Mesodermal cell (in vitro differentiated cells): ENCODE measurements at regions not wholly inside any gene's neighbourhood (a gene's known extent, or its start where the extent isn't known, plus 50 kb on each side); places are given as distances from the start of the nearest gene placed in this dataset.

ENCODE experiments used
- H3K27ac ChIP-seq: 2 replicates; pipeline ENCODE4 v1.7.0; 2013; ENCODE audit warnings: mild to moderate bottlenecking, low read depth, low read length, moderate library complexity; ENCODE audit not compliant: severe bottlenecking
- H3K36me3 ChIP-seq: 2 replicates; pipeline ENCODE4 v1.7.1; 2013; ENCODE audit warnings: mild to moderate bottlenecking, low read length, moderate library complexity; ENCODE audit not compliant: control insufficient read depth, insufficient read depth
- H3K4me1 ChIP-seq: one replicate; pipeline ENCODE4 v1.7.1; 2013; ENCODE audit warnings: mild to moderate bottlenecking, low read length; ENCODE audit not compliant: insufficient read depth, control insufficient read depth, poor library complexity, severe bottlenecking
- H3K4me3 ChIP-seq: 2 replicates; pipeline ENCODE4 v1.7.0; 2013; ENCODE audit warnings: low read length, control low read depth, mild to moderate bottlenecking; ENCODE audit not compliant: insufficient read depth, poor library complexity, severe bottlenecking; ENCODE audit errors: extremely low read depth
- H3K9me3 ChIP-seq: 2 replicates; pipeline ENCODE4 v1.7.1; 2013; ENCODE audit warnings: mild to moderate bottlenecking, low read length, moderate library complexity; ENCODE audit not compliant: control insufficient read depth
- WGBS, 2 experiments: methylation state at CpG; one replicate each; pipeline ENCODE4 v1.1.5; 2013; ENCODE audit warnings: missing lambda C conversion rate in 2 of 2; ENCODE audit not compliant: insufficient coverage in 2 of 2; 5-methylcytosine and 5-hydroxymethylcytosine counted together

DNA sequence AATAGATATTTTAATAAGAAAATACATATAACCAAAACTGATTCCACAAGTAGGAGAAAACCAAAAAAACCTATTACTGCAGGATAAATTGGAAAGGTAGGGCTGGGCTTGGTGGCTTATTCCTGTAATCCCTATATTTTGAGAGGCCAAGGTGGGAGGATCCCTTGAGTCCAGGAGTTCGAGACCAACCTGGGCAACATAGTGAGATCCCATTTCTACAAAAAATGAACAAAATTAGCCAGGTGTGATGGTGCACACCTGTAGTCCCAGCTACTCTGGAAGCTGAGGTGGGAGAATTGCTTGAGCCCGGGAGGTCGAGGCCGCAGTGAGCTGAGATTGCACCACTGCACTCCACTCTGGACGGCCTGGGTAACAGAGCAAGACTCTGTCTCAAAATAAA, 189.2 kb upstream of the IER5L start:
- H3K9me3 ChIP-seq, result peaks cover 11% of the 10 kb centered on the region
- 67 to 100% methylated on average over 1 to 2 of the region's 5 CpGs for WGBS, 2 experiments
- peaks cover 2% of the 10 kb centered on the region for H3K4me1 ChIP-seq
- H3K36me3 ChIP-seq, result no peaks in the 10 kb centered on the region
- no peak overlapping the region for H3K27ac ChIP-seq
- no peak overlapping the region for H3K4me3 ChIP-seq

DNA sequence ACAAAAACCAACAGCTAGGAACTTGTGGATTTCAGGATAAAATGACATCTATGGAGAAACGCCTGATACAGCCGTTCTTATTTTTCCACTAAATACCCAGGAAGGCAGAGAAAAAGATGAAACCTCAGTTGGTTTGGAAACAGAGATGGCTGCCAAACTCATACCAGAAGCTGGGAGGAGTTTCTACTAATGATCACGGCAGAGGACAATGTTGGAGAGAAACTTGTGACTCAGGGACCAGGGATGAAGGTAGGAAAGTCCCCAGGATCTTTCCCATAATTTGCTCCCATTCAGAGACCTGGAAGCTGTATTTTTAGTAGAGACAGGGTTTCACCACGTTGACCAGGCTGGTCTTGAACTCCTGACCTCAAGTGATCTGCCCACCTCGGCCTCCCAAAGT, 187.1 kb upstream of the IER5L start:
- WGBS, 2 experiments, result 84 to 85% methylated on average over 5 of the region's 5 CpGs
- Histone ChIP-seq H3K4me3 (no peak overlapping the region), H3K36me3 (no peaks in the 10 kb centered on the region)

DNA sequence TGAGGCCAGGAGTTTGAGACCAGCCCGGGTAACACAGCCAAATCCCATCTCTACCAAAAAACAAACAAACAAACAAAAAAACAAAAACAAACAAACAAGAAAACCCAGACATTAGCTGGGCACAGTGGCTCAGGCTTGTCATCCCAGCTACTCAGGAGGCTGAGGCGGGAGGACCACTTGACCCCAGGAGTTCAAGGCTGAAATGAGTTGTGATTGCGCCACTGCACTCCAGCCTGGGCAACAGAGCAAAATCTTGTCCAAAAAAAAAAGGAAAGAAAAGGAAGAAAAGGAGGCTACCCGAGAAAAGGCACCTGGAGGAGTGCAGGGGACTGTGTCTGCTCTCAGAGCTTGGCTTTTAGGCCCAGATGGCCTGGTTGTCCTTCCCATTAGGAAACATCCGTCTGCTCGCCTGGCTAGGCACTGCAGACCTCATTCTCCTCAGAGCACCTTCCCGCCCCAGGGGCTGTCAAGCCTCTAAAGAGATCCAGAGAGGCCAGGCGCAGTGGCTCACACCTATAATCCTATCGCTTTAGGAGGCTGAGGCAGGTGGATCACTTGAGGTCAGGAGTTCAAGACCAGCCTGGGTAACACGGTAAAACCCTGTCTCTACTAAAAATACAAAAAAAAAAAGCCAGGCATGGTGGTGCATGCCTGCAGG, 185.3 kb upstream of the IER5L start:
- H3K27ac ChIP-seq, result no peak overlapping the region
- H3K9me3 ChIP-seq, result no peaks in the 10 kb centered on the region
- H3K4me1 ChIP-seq, result peaks cover 7% of the 10 kb centered on the region
- 87 to 97% methylated on average over 9 of the region's 10 CpGs for WGBS, 2 experiments
- no peaks in the 10 kb centered on the region for H3K36me3 ChIP-seq
- H3K4me3 ChIP-seq, result no peak overlapping the region

More for the DNA sequence above, 187.1 kb upstream of the IER5L start:
- Histone ChIP-seq H3K27ac (no peak overlapping the region), H3K9me3 (peaks cover 8% of the 10 kb centered on the region), H3K4me1 (peaks cover 7% of the 10 kb centered on the region)

DNA sequence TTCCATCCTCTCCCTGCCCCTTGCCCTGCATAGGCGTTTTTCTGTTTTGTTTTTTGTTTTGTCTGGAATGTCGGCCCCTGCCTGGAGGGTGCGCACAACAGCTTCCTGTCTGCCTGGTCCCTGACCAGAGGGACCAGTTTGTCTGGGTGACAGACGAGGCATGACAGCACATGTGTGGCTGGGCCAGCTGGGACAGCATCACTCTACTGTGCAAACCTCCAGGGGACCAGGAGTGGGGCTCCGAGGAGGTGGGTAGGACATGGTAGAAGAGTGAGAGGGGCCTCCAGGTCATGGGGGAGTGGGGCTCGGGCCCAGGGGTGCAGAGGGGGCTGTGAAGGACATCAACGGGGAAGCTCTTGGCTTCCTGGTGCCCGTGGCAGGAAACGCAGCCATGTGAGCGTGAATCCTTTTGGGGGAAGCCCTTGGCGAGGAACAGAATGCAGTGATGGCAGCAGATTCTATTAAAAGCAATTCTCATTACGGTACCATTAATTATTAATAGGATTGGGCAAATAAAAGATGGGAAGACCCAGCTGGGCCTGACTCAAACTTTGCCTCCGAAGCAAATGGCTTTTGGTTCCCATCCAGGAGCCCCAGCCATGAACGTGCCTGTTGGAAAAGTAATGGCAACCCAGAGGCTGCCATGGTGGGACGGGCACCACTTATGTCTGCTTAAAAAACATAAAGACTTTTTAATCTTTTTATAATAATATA, 184.4 kb upstream of the IER5L start:
- Histone ChIP-seq H3K27ac (no peak overlapping the region), H3K36me3 (no peaks in the 10 kb centered on the region), H3K4me3 (no peak overlapping the region), H3K4me1 (peaks cover 7% of the 10 kb centered on the region), H3K9me3 (no peaks in the 10 kb centered on the region)
- WGBS, 2 experiments, result 83 to 88% methylated on average over 9 to 12 of the region's 15 CpGs

DNA sequence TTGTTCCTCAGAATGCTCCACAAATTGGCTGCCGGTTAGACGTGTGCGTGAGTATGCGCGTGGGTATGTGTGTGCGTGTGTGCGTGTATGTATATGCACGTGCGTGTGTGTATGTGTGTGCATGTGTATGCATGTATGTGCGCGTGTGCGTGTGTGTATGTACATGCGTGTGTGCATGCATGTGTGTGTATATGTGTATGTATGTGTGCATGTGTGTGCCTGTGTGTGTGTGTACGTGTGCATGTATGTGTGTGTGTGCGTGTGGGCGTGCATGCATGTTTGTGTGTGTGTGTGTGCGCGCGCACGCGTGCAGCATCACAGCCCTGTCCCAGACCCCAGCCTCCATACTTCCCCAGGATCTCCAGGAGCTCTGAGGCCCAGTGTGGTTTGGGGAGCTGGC, 183.1 kb upstream of the IER5L start:
- no peak overlapping the region for H3K4me3 ChIP-seq
- no peak overlapping the region for H3K27ac ChIP-seq
- no peaks in the 10 kb centered on the region for H3K36me3 ChIP-seq
- WGBS, 2 experiments, result 98 to 100% methylated on average over 13 of the region's 21 CpGs
- peaks cover 7% of the 10 kb centered on the region for H3K4me1 ChIP-seq
- H3K9me3 ChIP-seq, result peaks cover under 1% of the 10 kb centered on the region

DNA sequence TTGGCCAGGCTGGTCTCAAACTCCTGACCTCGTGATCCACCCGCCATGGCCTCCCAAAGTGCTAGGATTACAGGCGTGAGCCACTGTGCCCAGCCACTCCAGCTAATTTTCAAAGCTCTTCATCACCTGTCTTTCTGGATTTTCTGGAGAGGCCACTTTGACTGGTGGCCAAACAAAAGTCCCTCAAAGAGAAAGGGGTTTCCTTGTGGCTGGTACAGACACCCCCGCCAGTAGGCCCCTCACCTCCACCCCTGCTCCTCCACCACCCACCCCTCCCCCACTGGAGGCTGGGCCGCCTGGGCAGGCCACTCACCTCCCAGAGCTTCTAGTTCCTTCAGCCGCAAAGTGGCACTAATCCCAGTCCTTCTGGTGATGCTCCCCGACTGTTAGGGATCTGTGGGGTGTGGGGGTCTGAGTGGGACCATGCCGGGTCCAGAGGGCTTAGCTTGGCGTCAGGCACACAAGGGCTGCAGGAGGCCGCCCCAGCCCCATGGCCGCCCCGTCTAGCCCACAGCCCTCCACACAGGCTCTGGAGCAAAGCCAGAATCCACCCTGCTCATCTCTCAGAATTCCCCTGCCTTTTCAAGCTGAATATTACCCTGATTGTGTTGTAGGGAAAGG, 182.0 kb upstream of the IER5L start:
- Histone ChIP-seq H3K4me1 (peaks cover 7% of the 10 kb centered on the region), H3K9me3 (peaks cover 12% of the 10 kb centered on the region), H3K4me3 (no peak overlapping the region), H3K27ac (no peak overlapping the region), H3K36me3 (no peaks in the 10 kb centered on the region)
- WGBS, 2 experiments, result 88 to 95% methylated on average over 3 to 6 of the region's 12 CpGs

DNA sequence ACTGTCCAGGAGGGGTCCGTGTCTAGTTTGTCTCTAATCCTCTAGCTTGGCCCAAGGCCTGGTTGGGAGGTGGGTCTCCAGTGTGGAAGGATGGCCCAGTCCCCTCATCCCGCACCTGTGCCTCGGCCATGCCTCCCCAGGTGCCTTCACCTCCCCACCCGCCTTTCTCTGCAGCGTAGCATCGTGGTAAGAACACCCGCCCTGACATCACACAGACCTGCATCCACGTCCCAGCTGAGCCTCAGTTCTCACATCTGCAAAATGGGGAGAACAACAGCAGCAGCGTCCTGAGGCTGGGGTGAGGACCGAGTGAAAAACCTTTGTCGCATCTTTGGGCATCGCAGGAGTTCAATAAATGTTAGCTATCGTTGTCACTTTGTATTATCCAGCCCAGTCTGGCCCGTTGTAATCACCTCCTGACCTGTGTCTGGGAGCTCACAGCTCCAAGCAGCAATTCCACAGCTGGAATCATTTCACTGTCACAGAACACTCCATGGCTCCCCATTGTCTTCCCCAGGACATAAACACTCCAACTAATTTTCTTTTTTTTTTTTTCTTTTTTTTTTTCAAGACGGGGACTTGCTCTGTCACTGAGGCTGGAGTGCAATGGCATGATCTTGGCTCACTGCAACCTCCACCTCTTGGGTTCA, 181.2 kb upstream of the IER5L start:
- 91 to 93% methylated on average over 8 to 12 of the region's 15 CpGs for WGBS, 2 experiments
- Histone ChIP-seq H3K36me3 (no peaks in the 10 kb centered on the region), H3K9me3 (peaks cover 12% of the 10 kb centered on the region), H3K4me1 (peaks cover 7% of the 10 kb centered on the region), H3K4me3 (no peak overlapping the region), H3K27ac (no peak overlapping the region)

DNA sequence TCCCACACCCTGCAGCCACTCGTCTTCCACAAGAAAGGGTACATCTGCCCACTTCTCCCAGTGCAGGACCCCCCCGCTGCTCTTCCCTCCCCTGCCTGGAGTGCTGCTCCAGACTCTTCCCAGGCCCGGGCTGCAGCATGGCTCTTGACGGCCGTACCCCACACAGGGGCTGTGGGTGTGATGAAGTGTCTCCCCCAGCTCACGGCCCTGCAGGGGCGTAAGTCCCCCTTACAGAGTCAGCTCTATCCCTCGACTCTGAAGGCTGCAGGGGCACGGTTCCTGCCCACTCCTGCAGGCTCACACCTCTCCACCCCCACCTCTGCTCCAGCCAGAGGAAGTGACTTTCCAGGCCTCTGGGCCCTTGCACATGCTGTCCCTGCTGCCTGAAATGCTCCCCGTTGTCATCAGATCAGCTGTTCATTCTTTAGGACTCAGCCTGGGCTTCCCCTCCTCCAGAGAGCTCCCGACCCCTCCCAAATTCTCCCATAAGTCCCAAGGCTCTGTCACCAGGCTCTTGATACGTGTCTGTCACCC, 180.6 kb upstream of the IER5L start:
- H3K4me1 ChIP-seq, result peaks cover 7% of the 10 kb centered on the region
- no peak overlapping the region for H3K4me3 ChIP-seq
- H3K9me3 ChIP-seq, result peaks cover 12% of the 10 kb centered on the region
- H3K27ac ChIP-seq, result no peak overlapping the region
- 69 to 73% methylated on average over 7 to 10 of the region's 12 CpGs for WGBS, 2 experiments
- H3K36me3 ChIP-seq, result no peaks in the 10 kb centered on the region

DNA sequence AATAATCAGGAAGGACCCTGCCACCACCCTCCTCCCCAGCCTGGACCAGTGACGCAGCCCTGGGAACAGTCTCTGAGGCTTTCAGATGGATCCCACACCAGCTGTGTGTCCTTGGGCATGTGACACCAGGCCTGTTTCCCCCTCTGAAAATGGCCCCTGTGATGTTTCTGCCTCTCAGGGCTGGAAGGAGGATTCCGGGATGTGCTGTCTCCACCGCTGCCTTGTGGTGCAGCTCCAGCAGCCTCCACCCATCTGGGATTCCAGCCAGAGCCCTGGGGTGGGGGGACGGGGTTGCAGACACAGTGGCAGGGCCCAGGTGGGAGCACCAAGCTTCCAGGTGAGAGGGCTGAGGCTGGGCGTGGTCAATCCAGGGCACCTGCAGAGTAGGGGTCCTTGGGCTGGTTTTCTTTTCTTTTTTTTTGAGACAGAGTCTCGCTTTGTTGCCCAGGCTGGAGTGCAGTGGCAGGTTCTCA, 179.7 kb upstream of the IER5L start:
- no peak overlapping the region for H3K27ac ChIP-seq
- H3K4me1 ChIP-seq, result peaks cover 13% of the 10 kb centered on the region
- peaks cover 12% of the 10 kb centered on the region for H3K9me3 ChIP-seq
- 88 to 100% methylated on average over 4 to 6 of the region's 6 CpGs for WGBS, 2 experiments
- no peaks in the 10 kb centered on the region for H3K36me3 ChIP-seq
- H3K4me3 ChIP-seq, result no peak overlapping the region

DNA sequence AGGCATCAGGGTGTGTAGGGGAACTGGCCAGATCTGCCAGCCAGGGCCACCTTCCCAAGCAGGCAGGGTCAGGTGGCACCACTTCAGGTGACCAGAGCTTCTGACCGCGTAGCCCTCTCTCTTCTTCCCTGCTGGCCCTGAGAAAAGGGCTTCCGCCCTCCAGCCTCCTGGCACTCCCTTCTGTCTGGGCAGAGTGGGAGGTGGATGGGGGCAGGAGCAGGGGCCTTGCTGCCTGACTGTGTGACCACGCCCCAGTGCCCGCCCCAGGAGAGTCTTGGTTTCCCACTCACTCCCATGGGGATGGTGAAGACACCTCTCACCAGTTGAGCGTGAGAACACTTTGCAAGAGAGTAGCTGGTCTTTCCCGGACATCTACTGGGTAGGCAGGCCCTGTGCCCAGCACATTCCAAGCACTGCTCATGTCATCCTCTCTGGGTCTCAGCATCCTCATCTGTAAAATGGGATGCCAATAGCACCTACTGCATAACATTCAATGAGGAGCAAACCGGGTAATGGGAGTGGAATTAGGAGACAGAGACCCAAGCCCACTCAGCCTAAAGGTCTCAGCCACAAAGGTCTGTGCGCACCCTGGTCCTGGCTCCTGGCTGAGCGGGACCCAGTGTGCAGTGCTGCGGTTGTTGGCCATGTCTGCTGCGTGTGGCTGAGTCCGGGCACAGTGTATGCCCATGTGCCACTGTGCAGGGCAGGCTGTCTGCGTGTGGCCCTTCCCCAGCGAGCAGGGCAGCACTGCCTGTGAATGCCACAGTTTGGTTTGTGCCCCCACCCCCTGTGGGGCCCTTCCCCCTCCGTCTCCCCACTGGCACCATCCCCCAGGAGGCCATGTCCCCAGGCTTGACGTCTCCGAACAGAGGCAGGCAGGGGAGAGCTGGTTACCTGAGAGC, 179.1 kb upstream of the IER5L start:
- Histone ChIP-seq H3K4me1 (peaks cover 12% of the 10 kb centered on the region), H3K36me3 (no peaks in the 10 kb centered on the region), H3K9me3 (peaks cover 12% of the 10 kb centered on the region), H3K27ac (no peak overlapping the region), H3K4me3 (no peak overlapping the region)
- 93% methylated on average over 12 to 16 of the region's 18 CpGs for WGBS, 2 experiments
